ENCODE measurements at regions not wholly inside any gene's neighbourhood (a gene's known extent, or its start where the extent isn't known, plus 50 kb on each side); places are given as distances from the start of the nearest gene placed in this dataset.

DNA sequence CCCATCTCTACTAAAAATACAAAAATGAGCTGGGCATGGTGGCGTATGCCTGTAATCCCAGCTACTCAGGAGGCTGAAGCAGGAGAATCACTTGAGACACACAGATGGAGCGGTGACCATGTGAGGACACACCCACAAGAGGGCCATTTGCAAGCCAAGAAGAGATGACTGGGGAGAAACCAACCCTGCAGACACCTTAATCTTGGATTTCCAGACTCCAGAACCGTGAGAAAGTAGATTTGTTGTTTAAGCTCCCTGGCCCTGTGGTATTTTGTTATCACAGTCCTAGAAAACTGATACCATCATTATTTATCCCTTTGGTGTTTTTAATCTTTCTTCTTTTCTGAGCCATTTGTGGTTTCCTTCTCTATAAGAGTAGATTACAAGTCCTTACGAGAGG, 88.6 kb upstream of the ID2 start (continued):
- no peak for TF ChIP-seq REST (IDR thresholded peaks at IDR 0.05; ENCODE audit: low read depth)
- no peak for TF ChIP-seq FOSL1 (IDR thresholded peaks at IDR 0.05; ENCODE audit: low read depth)

GRCh38 chr2:8594731-8595427, 87.0 kb upstream of the ID2 start:
- DNase-seq (ENCODE audit: low read depth, low spot score) (no peak), ATAC-seq (no peak)
- Histone ChIP-seq H3K4me1 (ENCODE audit: control insufficient read depth in 1 of 2, insufficient read depth in 2 of 2, low read length in 2 of 2) (peaks cover 9 to 39% of the 10 kb centered on the region in 2 experiments; a peak in 3 of 4 replicates), H3K9me3 (ENCODE audit: control insufficient read depth in 1 of 2, insufficient read depth in 1 of 2, low read depth in 1 of 2, low read length in 2 of 2) (no peaks in the 10 kb centered on the region), H4K20me1 (ENCODE audit: insufficient read depth) (no peaks in the 10 kb centered on the region), H3K27ac (ENCODE audit: low read depth, low read length) (no peak overlapping the region), H3K9me2 (ENCODE audit: insufficient read depth) (no peaks in the 10 kb centered on the region), H3K79me2 (ENCODE audit: insufficient read depth, low read length) (no peaks in the 10 kb centered on the region), H3K4me3 (replicated peaks in 1 of 2; ENCODE audit: low read depth in 1 of 2, low read length in 2 of 2) (no peak overlapping the region), H2AFZ (ENCODE audit: low read depth, low read length, poor library complexity, severe bottlenecking) (no peak overlapping the region), H3K9ac (ENCODE audit: low read length) (no peak overlapping the region), H3K4me2 (ENCODE audit: low read length) (no peak overlapping the region), H3K36me3 (ENCODE audit: control insufficient read depth in 1 of 2, insufficient read depth in 2 of 2, low read length in 2 of 2) (no peaks in the 10 kb centered on the region), H3K27me3 (ENCODE audit: insufficient read depth, low read length) (no peaks in the 10 kb centered on the region)
- ChIA-PET RAD21 (ENCODE audit: low non-redundant PET in 1 of 2, low total read pairs in 2 of 2, uncharacterized antibody in 2 of 2, unreplicated experiment in 2 of 2) (no interaction called here), CTCF (no interaction called here), POLR2A (no interaction called here)
- intact Hi-C loops (cut with micrococcal nuclease), result no loop called here
- BruUV-seq (replicated peaks), result no TSS peak
- TF ChIP-seq POLR2A (IDR thresholded peaks at IDR 0.05; ENCODE audit: borderline replicate concordance, extremely low read depth, insufficient read depth, insufficient read length) (no peak), CBX3 (IDR thresholded peaks at IDR 0.05; ENCODE audit: low read depth) (no peak), ZBTB33 (IDR thresholded peaks at IDR 0.05; ENCODE audit: extremely low read depth, insufficient replicate concordance, low read length) (no peak), CTCF (IDR thresholded peaks at IDR 0.05 in 2 of 3, conservative IDR thresholded peaks at IDR 0.05 in 1 of 3; ENCODE audit: borderline replicate concordance in 1 of 3, insufficient read depth in 1 of 3, low read depth in 2 of 3, low read length in 2 of 3) (no peak), MAX (IDR thresholded peaks at IDR 0.05) (no peak), RAD21 (IDR thresholded peaks at IDR 0.05; ENCODE audit: low read depth) (no peak), ELF1 (IDR thresholded peaks at IDR 0.05; ENCODE audit: borderline replicate concordance, low read depth) (no peak), FOSL1 (IDR thresholded peaks at IDR 0.05; ENCODE audit: low read depth) (no peak), EZH2phosphoT487 (IDR thresholded peaks at IDR 0.05; ENCODE audit: borderline replicate concordance) (no peak), ZFX (IDR thresholded peaks at IDR 0.05) (no peak), REST (IDR thresholded peaks at IDR 0.05; ENCODE audit: low read depth) (no peak), SRF (IDR thresholded peaks at IDR 0.05; ENCODE audit: low read depth) (no peak)
